HG03565 (cell line): ENCODE measurements at regions not wholly inside any gene's neighbourhood (a gene's known extent, or its start where the extent isn't known, plus 50 kb on each side); places are given as distances from the start of the nearest gene placed in this dataset.

ENCODE experiments used
- ATAC-seq: cut with Tn5 transposase; IDR thresholded peaks from one replicate; pipeline ENCODE4 v1.9.1; 2021; ENCODE audit warnings: mild to moderate bottlenecking, moderate library complexity; ENCODE audit not compliant: unreplicated experiment

DNA sequence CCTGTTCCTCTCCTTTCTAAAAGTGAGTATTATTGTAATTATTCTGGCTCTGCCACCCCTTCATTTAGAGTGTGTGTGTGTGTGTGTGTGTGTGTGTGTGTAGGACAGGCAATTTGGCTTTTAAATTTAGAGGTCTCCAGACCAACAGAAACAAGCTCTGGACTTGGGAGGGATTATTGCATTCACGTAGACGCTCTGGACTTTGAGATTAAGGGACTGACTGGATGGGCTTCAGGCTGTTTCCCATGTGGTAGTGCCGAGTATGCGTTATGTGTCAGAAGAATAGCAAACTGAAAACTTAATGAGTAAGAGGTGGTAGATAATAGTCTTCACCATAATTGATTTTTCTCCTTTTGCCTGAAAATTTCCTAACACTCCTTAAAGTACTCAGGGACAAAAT is 281.9 kb downstream of the USP25 start:
- ATAC-seq = no peak

GRCh38 chr21:16013570-16013969 is 283.8 kb downstream of the USP25 start:
- no peak for ATAC-seq

- no peak for ATAC-seq
These were observed 291.1 kb downstream of the USP25 start for GRCh38 chr21:16020878-16021277.

DNA sequence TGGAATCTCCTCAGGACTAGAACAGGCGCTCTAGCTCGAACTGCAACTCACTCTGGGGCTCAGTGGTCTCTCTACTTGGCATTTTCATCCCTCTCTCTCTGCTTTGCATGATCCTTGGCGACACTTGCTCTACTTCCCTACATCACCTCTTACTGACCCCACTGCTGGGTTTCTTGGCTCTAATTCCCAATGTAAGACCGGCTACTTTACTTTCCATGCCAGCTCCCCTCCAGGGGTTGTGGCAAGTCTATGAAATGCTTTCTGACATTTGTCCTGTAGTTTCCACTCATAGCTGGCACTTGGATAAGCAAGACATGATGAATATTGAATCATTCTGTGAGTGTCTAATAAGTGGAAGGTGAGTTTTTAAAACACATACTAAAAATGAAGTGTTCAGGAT is 292.3 kb downstream of the USP25 start:
- no peak for ATAC-seq

GRCh38 chr21:16022921-16023320 is 293.1 kb downstream of the USP25 start:
- no peak for ATAC-seq

DNA sequence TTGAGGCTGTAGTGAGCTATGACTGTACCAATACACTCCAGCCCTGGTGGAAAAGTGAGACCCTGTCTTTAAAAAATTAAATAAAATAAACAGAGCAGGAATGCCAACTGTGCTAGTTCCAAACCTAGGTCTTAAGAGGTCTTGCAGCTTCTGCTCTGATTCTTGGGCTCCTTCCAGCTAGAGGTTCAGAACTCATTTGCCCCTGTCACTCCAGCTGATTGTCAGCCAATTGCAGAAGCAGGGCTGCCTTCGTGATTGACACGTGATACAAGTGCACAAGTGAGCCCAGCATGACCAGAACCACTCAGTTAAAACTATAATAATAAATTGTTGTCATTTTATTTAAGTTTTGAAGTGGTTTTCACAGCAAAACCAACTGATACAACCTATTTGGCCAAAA is 298.4 kb downstream of the USP25 start:
- no peak for ATAC-seq

DNA sequence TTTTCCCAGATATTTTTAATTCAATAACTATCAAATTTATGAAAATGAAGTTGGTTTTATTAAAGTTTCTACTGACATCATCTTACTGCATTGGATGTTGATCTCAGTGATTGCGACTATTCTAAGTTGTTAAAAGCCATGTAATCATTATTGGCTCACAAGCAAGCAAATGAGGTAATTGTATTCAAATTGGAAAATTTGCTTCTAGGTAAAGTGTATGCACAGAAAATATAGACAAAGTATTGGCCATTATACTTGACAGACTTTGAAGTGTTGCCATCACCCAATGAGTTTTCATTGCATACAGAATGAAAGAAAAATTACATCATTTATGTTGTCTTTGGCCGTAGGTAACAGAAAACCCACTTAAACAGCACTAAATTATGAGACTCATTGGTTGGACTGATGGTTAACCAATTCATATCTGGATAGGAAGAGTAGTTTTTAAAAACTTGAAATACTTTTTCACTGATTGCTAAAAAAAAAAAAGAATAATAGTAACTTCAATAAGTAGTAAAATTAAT is 299.2 kb downstream of the USP25 start:
- ATAC-seq = no peak

- no peak for ATAC-seq
These were observed 303.4 kb downstream of the USP25 start for GRCh38 chr21:16033193-16033592.

DNA sequence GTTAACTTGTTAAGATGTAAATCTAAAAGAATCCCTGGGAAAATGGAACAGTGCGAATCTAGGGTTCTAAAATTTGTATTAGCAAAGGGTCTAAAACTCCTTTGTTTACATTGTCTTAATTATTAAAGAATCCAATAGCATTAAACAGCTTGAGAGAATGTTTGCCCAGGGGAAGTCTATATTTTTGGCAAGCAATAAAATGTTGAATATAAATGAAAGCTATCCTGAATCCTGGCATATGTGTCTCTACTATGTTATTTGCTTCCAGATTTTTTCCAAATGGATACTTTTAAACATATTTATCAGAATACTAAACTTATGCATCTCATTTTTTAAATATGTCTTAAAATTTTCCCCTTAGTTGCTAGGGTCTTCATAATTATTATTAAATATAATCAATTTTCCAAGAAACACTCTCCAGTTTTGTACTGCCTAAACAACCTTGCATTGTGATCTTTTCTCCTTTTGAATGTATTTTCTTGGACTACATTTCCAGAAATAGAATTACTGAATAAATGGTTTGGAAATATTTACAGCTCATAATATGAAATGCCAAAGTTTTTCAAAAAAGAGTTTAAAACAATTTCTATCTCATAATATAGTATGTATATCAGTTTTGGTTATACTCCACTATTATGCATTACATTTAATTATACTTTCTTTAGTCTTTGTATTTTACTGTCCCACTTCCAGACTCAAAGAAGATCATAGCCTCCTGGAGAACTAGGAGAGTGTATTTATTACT is 304.8 kb downstream of the USP25 start:
- no peak for ATAC-seq

DNA sequence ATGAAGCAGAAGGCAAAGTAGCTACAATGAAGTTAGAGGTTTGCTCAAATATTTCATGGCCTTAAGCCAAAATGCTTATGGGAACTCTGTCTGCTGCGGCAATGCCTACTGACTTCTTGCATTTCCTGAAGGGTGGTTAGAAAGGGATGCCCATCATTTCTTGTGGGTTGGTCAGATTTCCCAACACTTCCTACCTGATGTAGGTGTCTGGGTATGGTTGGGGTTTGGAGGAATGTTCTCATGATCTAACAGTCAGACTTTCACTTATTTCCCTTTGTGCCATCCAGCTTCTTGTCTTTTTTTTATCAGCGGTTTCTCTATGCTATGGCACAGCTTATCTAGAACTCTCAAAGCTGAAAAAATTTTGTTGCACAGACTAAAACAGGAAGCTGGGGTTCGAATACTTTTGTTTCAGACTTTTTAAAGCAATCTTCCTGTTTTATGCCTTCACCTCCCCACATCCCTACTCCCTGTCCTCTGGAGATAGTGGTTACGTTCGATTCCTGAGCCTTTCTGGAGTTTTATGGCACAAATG is 307.7 kb downstream of the USP25 start:
- ATAC-seq = no peak

DNA sequence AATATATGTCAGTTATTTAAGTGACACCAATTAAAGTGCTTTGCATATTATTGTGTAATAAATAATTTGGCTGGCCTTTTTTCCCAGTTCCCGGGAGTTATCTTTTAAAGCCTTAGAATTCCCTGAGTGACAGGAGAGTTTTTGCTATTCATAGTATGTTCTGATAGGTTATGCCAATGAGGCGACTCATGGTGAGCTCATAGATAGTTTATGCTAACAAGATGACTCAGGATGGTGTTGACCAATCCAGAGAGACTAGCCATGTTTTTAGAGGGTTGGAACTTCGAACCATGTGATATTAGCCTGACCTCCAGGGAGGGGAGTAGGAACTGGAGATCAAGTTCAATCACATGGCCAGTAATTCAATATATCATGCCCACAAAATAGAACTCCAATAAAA is 310.8 kb downstream of the USP25 start:
- ATAC-seq = no peak

DNA sequence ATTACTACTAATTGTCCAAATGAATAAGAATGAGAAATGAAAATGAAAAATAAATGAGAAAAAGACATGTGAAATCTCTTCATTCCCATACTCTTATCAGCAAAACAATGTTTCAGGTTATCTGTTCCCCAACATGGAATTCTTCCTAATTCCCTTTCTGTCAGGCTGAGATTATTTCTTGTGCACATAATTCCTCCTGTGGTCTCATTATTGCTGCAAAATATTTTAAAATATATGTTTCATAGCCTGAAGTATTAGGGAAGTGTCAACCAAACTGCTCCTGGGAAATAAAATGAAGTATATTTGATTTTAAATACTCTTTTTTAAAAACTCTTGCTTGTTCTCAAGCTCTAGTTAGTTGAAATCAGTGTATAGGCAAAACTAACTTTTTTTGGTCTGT is 314.9 kb downstream of the USP25 start:
- ATAC-seq = no peak

GRCh38 chr21:16046656-16047330 is 317.0 kb downstream of the USP25 start:
- ATAC-seq = no peak

- ATAC-seq = no peak
These were observed 318.1 kb downstream of the USP25 start for GRCh38 chr21:16047904-16048303.

DNA sequence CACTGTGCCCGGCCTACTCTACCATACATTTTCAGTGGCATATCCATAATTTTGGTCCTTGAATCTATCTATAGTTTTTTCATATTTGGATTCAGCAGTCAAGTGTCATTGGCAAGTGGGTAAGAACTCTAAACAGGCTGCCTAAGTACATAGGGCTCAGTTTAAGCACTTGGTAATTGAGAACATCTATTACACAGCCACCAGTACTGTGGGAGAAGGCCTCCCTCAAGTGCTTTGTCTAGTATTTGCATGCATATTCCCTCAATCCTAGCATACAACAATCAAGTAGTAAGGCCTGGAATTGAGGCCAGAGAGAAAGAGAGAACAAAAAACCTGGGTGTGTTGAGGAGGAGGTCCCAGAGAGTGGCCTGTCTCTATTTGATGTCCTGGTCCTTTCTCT is 325.2 kb downstream of the USP25 start:
- no peak for ATAC-seq

DNA sequence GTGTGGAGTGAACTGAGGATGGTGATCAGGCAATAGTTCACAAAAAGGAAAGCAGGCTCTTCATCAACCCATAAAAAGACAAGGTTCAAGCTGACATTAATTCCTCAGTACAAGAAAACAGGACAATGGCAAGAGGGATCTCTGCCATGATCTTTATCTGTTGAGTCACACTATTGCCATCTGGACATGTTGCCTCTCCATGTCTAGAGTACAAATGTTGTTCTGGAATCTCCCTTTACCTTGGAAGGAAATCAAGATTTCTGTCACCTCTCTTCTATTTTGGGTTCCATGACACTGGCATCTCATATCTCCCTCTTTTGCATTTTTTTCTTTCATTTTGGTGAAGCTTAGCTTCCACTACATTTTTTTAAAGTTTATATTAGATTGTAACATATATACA is 329.1 kb downstream of the USP25 start:
- ATAC-seq = no peak

GRCh38 chr21:16059981-16060380 is 330.2 kb downstream of the USP25 start:
- no peak for ATAC-seq

DNA sequence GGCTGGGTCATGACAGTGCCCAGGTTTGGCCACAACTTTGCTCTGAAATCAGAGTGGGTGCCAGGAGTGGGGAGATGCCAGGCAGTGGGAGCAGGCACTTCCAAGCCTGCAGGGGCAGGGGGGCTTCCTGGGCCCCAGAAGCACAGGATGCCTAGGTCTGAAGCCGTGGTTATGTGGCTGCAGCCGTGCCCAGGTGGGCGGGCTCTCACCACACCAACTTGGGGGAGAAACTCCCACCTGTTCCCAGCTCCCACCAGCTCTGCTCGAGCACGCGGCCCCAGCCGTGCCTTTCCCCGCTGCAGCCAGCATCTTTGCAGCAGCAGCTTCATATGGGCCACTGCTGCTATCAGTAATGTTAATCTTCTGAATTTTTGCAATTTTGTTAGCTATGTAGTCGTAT is 331.4 kb downstream of the USP25 start:
- ATAC-seq = no peak

- ATAC-seq = no peak
These were observed 339.7 kb downstream of the USP25 start for GRCh38 chr21:16069178-16070112.

GRCh38 chr21:16070207-16070651 is 340.4 kb downstream of the USP25 start:
- no peak for ATAC-seq

- no peak for ATAC-seq
These were observed 341.3 kb downstream of the USP25 start for GRCh38 chr21:16071092-16071491.
